ENCODE measurements at regions not wholly inside any gene's neighbourhood (a gene's known extent, or its start where the extent isn't known, plus 50 kb on each side); places are given as distances from the start of the nearest gene placed in this dataset.
"Not testable (repeated sequence)": the region's sequence is repeated elsewhere in the genome, so short reads cannot be mapped to it uniquely, and the experiment has no call there.

DNA sequence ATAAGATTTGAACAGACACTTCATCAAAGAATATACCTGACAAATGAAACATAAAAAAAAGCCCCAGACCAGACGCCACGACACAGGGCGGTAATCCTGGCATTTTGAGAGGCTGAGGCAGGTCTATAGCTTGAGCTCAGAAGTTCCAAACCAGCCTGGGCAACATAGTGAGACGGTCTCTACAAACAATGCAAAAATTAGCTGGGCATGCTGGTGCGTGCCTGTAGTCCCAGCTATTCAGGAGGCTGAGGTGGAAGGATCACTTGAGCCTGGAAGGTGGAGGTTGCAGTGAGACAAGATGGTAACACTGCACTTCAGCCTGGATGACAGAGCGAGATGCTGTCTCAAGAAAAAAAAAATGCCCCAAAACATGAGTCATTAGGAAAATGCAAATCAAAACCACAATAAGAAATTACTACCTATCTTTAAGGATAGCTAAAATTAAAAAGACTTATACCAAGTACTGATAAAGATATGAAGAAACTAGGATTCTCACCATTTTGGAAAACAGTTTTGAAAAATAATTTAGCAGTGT lies 91.7 kb upstream of the GRAMD1B start:
- FAIRE-seq = no peak
- Histone ChIP-seq H3K4me2 (no peak overlapping the region), H3K27ac (no peak overlapping the region), H3K9me3 (no peaks in the 10 kb centered on the region), H3K4me3 (no peak overlapping the region), H3K4me1 (no peaks in the 10 kb centered on the region)
- ATAC-seq = no peak
- ChIA-PET POLR2A (no interaction called here), CTCF (interaction anchor here (0.8 to 0.9 kb wide), 2 partner anchors 15 to 36 kb away, joined by 3 read pairs; no protein-coding TSS in a partner anchor)
- TF ChIP-seq NPAS2 (CRISPR knock-in tag; IDR thresholded peaks at IDR 0.05; ENCODE audit: borderline replicate concordance) = no peak
- TF ChIP-seq CEBPB (IDR thresholded peaks at IDR 0.05) = no peak
- TF ChIP-seq JUNB (IDR thresholded peaks at IDR 0.05) = no peak
- no peak for TF ChIP-seq ZFP36 (IDR thresholded peaks at IDR 0.05; ENCODE audit: borderline replicate concordance, partially characterized antibody)
- TF ChIP-seq POLR2AphosphoS2 (conservative IDR thresholded peaks at IDR 0.05; ENCODE audit: low read length) = no peak
- no peak for TF ChIP-seq KDM5A (IDR thresholded peaks at IDR 0.05)
- no peak for TF ChIP-seq CHD2 (IDR thresholded peaks at IDR 0.05; ENCODE audit: low read length, partially characterized antibody)
- TF ChIP-seq SREBF2 (IDR thresholded peaks at IDR 0.05) = no peak
- no peak for TF ChIP-seq MAZ (IDR thresholded peaks at IDR 0.05; ENCODE audit: borderline replicate concordance, low read depth, low read length)
- no peak for TF ChIP-seq EHMT2 (IDR thresholded peaks at IDR 0.05; ENCODE audit: low read depth)
- TF ChIP-seq, protein P1, sequence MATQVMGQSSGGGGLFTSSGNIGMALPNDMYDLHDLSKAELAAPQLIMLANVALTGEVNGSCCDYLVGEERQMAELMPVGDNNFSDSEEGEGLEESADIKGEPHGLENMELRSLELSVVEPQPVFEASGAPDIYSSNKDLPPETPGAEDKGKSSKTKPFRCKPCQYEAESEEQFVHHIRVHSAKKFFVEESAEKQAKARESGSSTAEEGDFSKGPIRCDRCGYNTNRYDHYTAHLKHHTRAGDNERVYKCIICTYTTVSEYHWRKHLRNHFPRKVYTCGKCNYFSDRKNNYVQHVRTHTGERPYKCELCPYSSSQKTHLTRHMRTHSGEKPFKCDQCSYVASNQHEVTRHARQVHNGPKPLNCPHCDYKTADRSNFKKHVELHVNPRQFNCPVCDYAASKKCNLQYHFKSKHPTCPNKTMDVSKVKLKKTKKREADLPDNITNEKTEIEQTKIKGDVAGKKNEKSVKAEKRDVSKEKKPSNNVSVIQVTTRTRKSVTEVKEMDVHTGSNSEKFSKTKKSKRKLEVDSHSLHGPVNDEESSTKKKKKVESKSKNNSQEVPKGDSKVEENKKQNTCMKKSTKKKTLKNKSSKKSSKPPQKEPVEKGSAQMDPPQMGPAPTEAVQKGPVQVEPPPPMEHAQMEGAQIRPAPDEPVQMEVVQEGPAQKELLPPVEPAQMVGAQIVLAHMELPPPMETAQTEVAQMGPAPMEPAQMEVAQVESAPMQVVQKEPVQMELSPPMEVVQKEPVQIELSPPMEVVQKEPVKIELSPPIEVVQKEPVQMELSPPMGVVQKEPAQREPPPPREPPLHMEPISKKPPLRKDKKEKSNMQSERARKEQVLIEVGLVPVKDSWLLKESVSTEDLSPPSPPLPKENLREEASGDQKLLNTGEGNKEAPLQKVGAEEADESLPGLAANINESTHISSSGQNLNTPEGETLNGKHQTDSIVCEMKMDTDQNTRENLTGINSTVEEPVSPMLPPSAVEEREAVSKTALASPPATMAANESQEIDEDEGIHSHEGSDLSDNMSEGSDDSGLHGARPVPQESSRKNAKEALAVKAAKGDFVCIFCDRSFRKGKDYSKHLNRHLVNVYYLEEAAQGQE (IDR thresholded peaks at IDR 0.05) = no peak
- no peak for TF ChIP-seq ESRRA (IDR thresholded peaks at IDR 0.05; ENCODE audit: borderline replicate concordance, low read length)
- no peak for TF ChIP-seq RNF2 (IDR thresholded peaks at IDR 0.05; ENCODE audit: borderline replicate concordance, low read depth)
- no peak for TF ChIP-seq ZSCAN20 (CRISPR knock-in tag; IDR thresholded peaks at IDR 0.05)
- no peak for TF ChIP-seq HEYL (CRISPR knock-in tag; IDR thresholded peaks at IDR 0.05)
- TF ChIP-seq FOXS1 (CRISPR knock-in tag; IDR thresholded peaks at IDR 0.05) = no peak
- TF ChIP-seq HOXA7 (CRISPR knock-in tag; IDR thresholded peaks at IDR 0.05) = no peak
- TF ChIP-seq CBX2 (IDR thresholded peaks at IDR 0.05; ENCODE audit: borderline replicate concordance, low read depth) = no peak
- no peak for TF ChIP-seq FOSL2 (IDR thresholded peaks at IDR 0.05)
- TF ChIP-seq FOSL2 (CRISPR knock-in tag; IDR thresholded peaks at IDR 0.05) = no peak
- WGBS (ENCODE audit: missing lambda C conversion rate) = 43% methylated on average over 5 of the region's 6 CpGs
- DNase-seq (ENCODE audit: low read depth in 1 of 2, low spot score in 1 of 2) = no peak

GRCh38 chr11:123334925-123335324 lies 95.1 kb upstream of the GRAMD1B start:
- ChIA-PET POLR2A (no interaction called here), CTCF (interaction anchor here (0.8 kb wide), 1 partner anchor 71 kb away, joined by 3 read pairs; no protein-coding TSS in a partner anchor)
- FAIRE-seq = no peak

DNA sequence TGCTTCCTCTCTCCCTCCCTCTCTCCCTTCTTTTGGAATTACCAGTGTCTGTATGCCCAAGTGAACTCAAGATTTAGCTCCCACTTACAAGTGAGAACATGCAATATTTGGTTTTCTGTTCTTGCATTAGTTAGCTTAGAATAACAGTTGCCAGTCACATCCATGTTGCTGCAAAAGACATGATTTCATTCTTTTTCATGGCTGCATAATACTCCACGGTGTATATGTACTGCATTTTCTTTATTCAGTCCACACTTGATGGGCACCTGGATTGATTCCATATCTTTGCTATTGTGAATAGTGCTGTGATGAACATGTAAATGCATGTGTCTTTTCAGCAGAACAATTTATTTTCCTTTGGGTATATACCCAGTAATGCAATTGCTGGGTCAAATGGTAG lies 97.5 kb upstream of the GRAMD1B start:
- ATAC-seq; H3K4me1 ChIP-seq; H3K4me3 ChIP-seq; DNase-seq (ENCODE audit: low read depth in 1 of 2, low spot score in 1 of 2); FAIRE-seq; H3K9me3 ChIP-seq; H3K4me2 ChIP-seq; POLR2A ChIA-PET; H3K27ac ChIP-seq: not testable (repeated sequence)
- CTCF ChIA-PET = interaction anchor here (1.7 kb wide), 1 partner anchor 15 kb away, joined by 4 read pairs; no protein-coding TSS in a partner anchor
- WGBS (ENCODE audit: missing lambda C conversion rate) = 9% methylated on average over 1 of the region's 1 CpG

More at GRCh38 chr11:123334925-123335324, 95.1 kb upstream of the GRAMD1B start:
- no peak overlapping the region for H3K4me2 ChIP-seq
- H3K4me3 ChIP-seq = no peak overlapping the region
- no peaks in the 10 kb centered on the region for H3K9me3 ChIP-seq
- TF ChIP-seq, protein P2, sequence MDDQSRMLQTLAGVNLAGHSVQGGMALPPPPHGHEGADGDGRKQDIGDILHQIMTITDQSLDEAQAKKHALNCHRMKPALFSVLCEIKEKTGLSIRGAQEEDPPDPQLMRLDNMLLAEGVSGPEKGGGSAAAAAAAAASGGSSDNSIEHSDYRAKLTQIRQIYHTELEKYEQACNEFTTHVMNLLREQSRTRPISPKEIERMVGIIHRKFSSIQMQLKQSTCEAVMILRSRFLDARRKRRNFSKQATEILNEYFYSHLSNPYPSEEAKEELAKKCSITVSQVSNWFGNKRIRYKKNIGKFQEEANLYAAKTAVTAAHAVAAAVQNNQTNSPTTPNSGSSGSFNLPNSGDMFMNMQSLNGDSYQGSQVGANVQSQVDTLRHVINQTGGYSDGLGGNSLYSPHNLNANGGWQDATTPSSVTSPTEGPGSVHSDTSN (IDR thresholded peaks at IDR 0.05) = no peak
- no peak for TF ChIP-seq MAZ (IDR thresholded peaks at IDR 0.05; ENCODE audit: borderline replicate concordance, low read depth, low read length)
- TF ChIP-seq POLR2A (IDR thresholded peaks at IDR 0.05; ENCODE audit: low read length) = no peak
- H3K4me1 ChIP-seq = no peaks in the 10 kb centered on the region
- 35% methylated on average over 4 of the region's 4 CpGs for WGBS (ENCODE audit: missing lambda C conversion rate)
- H3K27ac ChIP-seq = no peak overlapping the region
- DNase-seq (ENCODE audit: low read depth in 1 of 2, low spot score in 1 of 2) = no peak
- no peak for ATAC-seq
